HEK293 (cell line): ENCODE measurements at regions not wholly inside any gene's neighbourhood (a gene's known extent, or its start where the extent isn't known, plus 50 kb on each side); places are given as distances from the start of the nearest gene placed in this dataset.

Experiments used
- CTCF ChIA-PET: fragments of 350-600 bp; formaldehyde crosslinking; extraction: SDS; loops from one replicate; lab custom pipeline; 2021; ENCODE audit warnings: antibody characterized with exemption; lab: Yijun Ruan, JAX
- POLR2A ChIA-PET: fragments of 300-600 bp; formaldehyde crosslinking; extraction: SDS; loops from one replicate; lab custom pipeline; 2020; ENCODE audit warnings: antibody characterized with exemption, inconsistent platforms; lab: Yijun Ruan, JAX
- H3K27ac ChIP-seq: fragments of 200-500 bp; sonication (Bioruptor generic); 2 replicates; pipeline ENCODE4 v1.5.1; 2014; ENCODE audit warnings: low read depth, low read length, control low read depth, inconsistent platforms; ENCODE audit errors: extremely low read depth
- H3K36me3 ChIP-seq, 2 experiments: fragments of 200-500 bp in 1 of 2; sonication (Bioruptor generic) in 1 of 2; 1 replicate in 1 of 2; 2 replicates in 1 of 2; pipeline ENCODE4 v1.5.1; 2014 to 2017; ENCODE audit warnings: inconsistent platforms in 2 of 2, low read length in 2 of 2; ENCODE audit not compliant: control insufficient read depth in 2 of 2, insufficient read depth in 1 of 2
- H3K4me1 ChIP-seq: fragments of 200-500 bp; sonication (Bioruptor generic); 2 replicates; pipeline ENCODE4 v1.5.1; 2014; ENCODE audit warnings: mild to moderate bottlenecking, low read length, inconsistent platforms; ENCODE audit not compliant: control insufficient read depth, insufficient read depth
- H3K4me3 ChIP-seq: 2 replicates; pipeline ENCODE4 v1.5.1; 2011; ENCODE audit warnings: low read depth, mild to moderate bottlenecking, control low read depth, low read length, moderate library complexity
- H3K9me3 ChIP-seq: fragments of 200-500 bp; sonication (Bioruptor generic); 2 replicates; pipeline ENCODE4 v1.5.1; 2014; ENCODE audit warnings: low read depth, low read length, inconsistent platforms; ENCODE audit not compliant: control insufficient read depth, insufficient read depth
- AEBP2 ChIP-seq: fragments of 450-650 bp; formaldehyde crosslinking; IDR thresholded peaks from 2 replicates; pipeline ENCODE4 v1.5.1; 2016; ENCODE audit warnings: missing biosample characterization, missing genetic modification characterization, borderline replicate concordance
- HOXC10 ChIP-seq: sonication (generic); formaldehyde crosslinking; IDR thresholded peaks from 2 replicates; pipeline ENCODE4 v1.8.1; 2023; ENCODE audit warnings: mild to moderate bottlenecking, missing genetic modification reagents
- HOXD13 ChIP-seq: sonication (generic); formaldehyde crosslinking; IDR thresholded peaks from 2 replicates; pipeline ENCODE4 v1.8.0; 2022; ENCODE audit warnings: missing genetic modification reagents, borderline replicate concordance
- SETDB1 ChIP-seq: IDR thresholded peaks from one replicate; pipeline ENCODE4 v1.6.1; 2017; ENCODE audit warnings: mild to moderate bottlenecking, low read length, moderate library complexity, mixed read lengths; ENCODE audit not compliant: insufficient read length
- SP7 ChIP-seq: fragments of 450-650 bp; formaldehyde crosslinking; IDR thresholded peaks from 2 replicates; pipeline ENCODE4 v1.5.1; 2016; ENCODE audit warnings: missing biosample characterization, missing genetic modification characterization
- ZNF184 ChIP-seq: fragments of 450-650 bp; IDR thresholded peaks from 2 replicates; pipeline ENCODE4 v1.5.1; 2018; ENCODE audit warnings: missing biosample characterization, mild to moderate bottlenecking, missing genetic modification characterization
- ZNF19 ChIP-seq: fragments of 450-650 bp; formaldehyde crosslinking; IDR thresholded peaks from 2 replicates; pipeline ENCODE4; 2016; ENCODE audit warnings: missing biosample characterization, missing genetic modification characterization, low read depth
- ZNF214 ChIP-seq: fragments of 450-650 bp; formaldehyde crosslinking; IDR thresholded peaks from 2 replicates; pipeline ENCODE4 v1.5.1; 2017; ENCODE audit warnings: missing biosample characterization, mild to moderate bottlenecking, missing genetic modification characterization, borderline replicate concordance
- ZNF341 ChIP-seq: fragments of 450-650 bp; formaldehyde crosslinking; IDR thresholded peaks from 2 replicates; pipeline ENCODE4; 2016; ENCODE audit warnings: low read depth, missing biosample characterization, missing genetic modification characterization
- ZNF394 ChIP-seq: fragments of 450-650 bp; formaldehyde crosslinking; IDR thresholded peaks from 2 replicates; pipeline ENCODE4 v1.5.1; 2016; ENCODE audit warnings: missing biosample characterization, missing genetic modification characterization, mild to moderate bottlenecking, moderate library complexity, borderline replicate concordance
- ZNF48 ChIP-seq: fragments of 450-650 bp; formaldehyde crosslinking; IDR thresholded peaks from 2 replicates; pipeline ENCODE4 v1.5.1; 2016; ENCODE audit warnings: missing biosample characterization, missing genetic modification characterization
- ZNF549 ChIP-seq: fragments of 450-650 bp; IDR thresholded peaks from 2 replicates; pipeline ENCODE4 v1.5.1; 2018; ENCODE audit warnings: missing biosample characterization, missing genetic modification characterization, mild to moderate bottlenecking, inconsistent platforms, moderate library complexity
- ZNF621 ChIP-seq: fragments of 450-650 bp; formaldehyde crosslinking; IDR thresholded peaks from 2 replicates; pipeline ENCODE4 v1.5.1; 2017; ENCODE audit warnings: missing biosample characterization, missing genetic modification characterization
- ZNF660 ChIP-seq: fragments of 450-650 bp; IDR thresholded peaks from 2 replicates; pipeline ENCODE4 v1.5.1; 2018; ENCODE audit warnings: missing biosample characterization, mild to moderate bottlenecking, missing genetic modification characterization
- ZNF664 ChIP-seq: fragments of 450-650 bp; formaldehyde crosslinking; IDR thresholded peaks from 2 replicates; pipeline ENCODE4 v1.5.1; 2016; ENCODE audit warnings: missing biosample characterization, missing genetic modification characterization
- ZNF704 ChIP-seq: fragments of 450-650 bp; formaldehyde crosslinking; IDR thresholded peaks from 2 replicates; pipeline ENCODE4 v1.5.1; 2016; ENCODE audit warnings: missing biosample characterization, missing genetic modification characterization
- ZNF747 ChIP-seq: fragments of 450-650 bp; formaldehyde crosslinking; IDR thresholded peaks from 2 replicates; pipeline ENCODE4 v1.5.1; 2016; ENCODE audit warnings: missing biosample characterization, missing genetic modification characterization
- ZNF777 ChIP-seq: fragments of 450-650 bp; formaldehyde crosslinking; IDR thresholded peaks from 2 replicates; pipeline ENCODE4 v1.5.1; 2017; ENCODE audit warnings: missing biosample characterization, missing genetic modification characterization, borderline replicate concordance
- ZSCAN23 ChIP-seq: fragments of 450-650 bp; formaldehyde crosslinking; IDR thresholded peaks from 2 replicates; pipeline ENCODE4 v1.5.1; 2016; ENCODE audit warnings: missing biosample characterization, missing genetic modification characterization
- TF ChIP-seq, protein P1 (sequence below): fragments of 450-650 bp; formaldehyde crosslinking; IDR thresholded peaks from 2 replicates; pipeline ENCODE4 v1.5.1; 2016; ENCODE audit warnings: missing biosample characterization, missing genetic modification characterization, low read depth
- TF ChIP-seq, protein P2 (sequence below): fragments of 450-650 bp; formaldehyde crosslinking; IDR thresholded peaks from 2 replicates; pipeline ENCODE4 v1.5.1; 2016; ENCODE audit warnings: missing biosample characterization, missing genetic modification characterization
- TF ChIP-seq, protein P3 (sequence below): fragments of 450-650 bp; IDR thresholded peaks from 2 replicates; pipeline ENCODE4 v1.5.1; 2018; ENCODE audit warnings: missing biosample characterization, mild to moderate bottlenecking, missing genetic modification characterization

- CTCF ChIA-PET: no interaction called here
- Histone ChIP-seq H3K4me1 (no peaks in the 10 kb centered on the region), H3K27ac (no peak overlapping the region), H3K4me3 (no peak overlapping the region), H3K9me3 (no peaks in the 10 kb centered on the region), H3K36me3 (no peaks in the 10 kb centered on the region)
- POLR2A ChIA-PET: no interaction called here
- TF ChIP-seq ZNF747 (no peak), ZNF664 (tag by site-specific recombination) (no peak), ZNF621 (tag by site-specific recombination) (no peak), ZNF394 (tag by site-specific recombination) (no peak), ZNF549 (tag by site-specific recombination) (no peak), SETDB1 (no peak)
- TF ChIP-seq, protein P1, sequence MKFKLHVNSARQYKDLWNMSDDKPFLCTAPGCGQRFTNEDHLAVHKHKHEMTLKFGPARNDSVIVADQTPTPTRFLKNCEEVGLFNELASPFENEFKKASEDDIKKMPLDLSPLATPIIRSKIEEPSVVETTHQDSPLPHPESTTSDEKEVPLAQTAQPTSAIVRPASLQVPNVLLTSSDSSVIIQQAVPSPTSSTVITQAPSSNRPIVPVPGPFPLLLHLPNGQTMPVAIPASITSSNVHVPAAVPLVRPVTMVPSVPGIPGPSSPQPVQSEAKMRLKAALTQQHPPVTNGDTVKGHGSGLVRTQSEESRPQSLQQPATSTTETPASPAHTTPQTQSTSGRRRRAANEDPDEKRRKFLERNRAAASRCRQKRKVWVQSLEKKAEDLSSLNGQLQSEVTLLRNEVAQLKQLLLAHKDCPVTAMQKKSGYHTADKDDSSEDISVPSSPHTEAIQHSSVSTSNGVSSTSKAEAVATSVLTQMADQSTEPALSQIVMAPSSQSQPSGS (tag by site-specific recombination): no peak
- TF ChIP-seq, protein P2, sequence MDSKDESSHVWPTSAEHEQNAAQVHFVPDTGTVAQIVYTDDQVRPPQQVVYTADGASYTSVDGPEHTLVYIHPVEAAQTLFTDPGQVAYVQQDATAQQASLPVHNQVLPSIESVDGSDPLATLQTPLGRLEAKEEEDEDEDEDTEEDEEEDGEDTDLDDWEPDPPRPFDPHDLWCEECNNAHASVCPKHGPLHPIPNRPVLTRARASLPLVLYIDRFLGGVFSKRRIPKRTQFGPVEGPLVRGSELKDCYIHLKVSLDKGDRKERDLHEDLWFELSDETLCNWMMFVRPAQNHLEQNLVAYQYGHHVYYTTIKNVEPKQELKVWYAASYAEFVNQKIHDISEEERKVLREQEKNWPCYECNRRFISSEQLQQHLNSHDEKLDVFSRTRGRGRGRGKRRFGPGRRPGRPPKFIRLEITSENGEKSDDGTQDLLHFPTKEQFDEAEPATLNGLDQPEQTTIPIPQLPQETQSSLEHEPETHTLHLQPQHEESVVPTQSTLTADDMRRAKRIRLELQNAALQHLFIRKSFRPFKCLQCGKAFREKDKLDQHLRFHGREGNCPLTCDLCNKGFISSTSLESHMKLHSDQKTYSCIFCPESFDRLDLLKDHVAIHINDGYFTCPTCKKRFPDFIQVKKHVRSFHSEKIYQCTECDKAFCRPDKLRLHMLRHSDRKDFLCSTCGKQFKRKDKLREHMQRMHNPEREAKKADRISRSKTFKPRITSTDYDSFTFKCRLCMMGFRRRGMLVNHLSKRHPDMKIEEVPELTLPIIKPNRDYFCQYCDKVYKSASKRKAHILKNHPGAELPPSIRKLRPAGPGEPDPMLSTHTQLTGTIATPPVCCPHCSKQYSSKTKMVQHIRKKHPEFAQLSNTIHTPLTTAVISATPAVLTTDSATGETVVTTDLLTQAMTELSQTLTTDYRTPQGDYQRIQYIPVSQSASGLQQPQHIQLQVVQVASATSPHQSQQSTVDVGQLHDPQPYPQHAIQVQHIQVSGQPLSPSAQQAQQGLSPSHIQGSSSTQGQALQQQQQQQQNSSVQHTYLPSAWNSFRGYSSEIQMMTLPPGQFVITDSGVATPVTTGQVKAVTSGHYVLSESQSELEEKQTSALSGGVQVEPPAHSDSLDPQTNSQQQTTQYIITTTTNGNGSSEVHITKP (tag by site-specific recombination): no peak
These were observed 436.7 kb downstream of the IPMK start for GRCh38 chr10:57830877-57831560.

- no peak overlapping the region for H3K4me3 ChIP-seq
- no peaks in the 10 kb centered on the region for H3K9me3 ChIP-seq
- H3K4me1 ChIP-seq: no peaks in the 10 kb centered on the region
- POLR2A ChIA-PET: no interaction called here
- CTCF ChIA-PET: no interaction called here
- no peaks in the 10 kb centered on the region for H3K36me3 ChIP-seq
- H3K27ac ChIP-seq: no peak overlapping the region
- TF ChIP-seq ZNF19 (tag by site-specific recombination) (no peak), ZNF777 (tag by site-specific recombination) (no peak), SP7 (tag by site-specific recombination) (no peak), ZNF660 (tag by site-specific recombination) (no peak), ZSCAN23 (tag by site-specific recombination) (no peak), HOXD13 (CRISPR knock-in tag) (no peak), ZNF184 (tag by site-specific recombination) (no peak), ZNF341 (tag by site-specific recombination) (no peak), HOXC10 (CRISPR knock-in tag) (no peak), ZNF48 (tag by site-specific recombination) (no peak), ZNF704 (no peak), AEBP2 (tag by site-specific recombination) (no peak), ZNF214 (tag by site-specific recombination) (no peak)
- TF ChIP-seq, protein P3, sequence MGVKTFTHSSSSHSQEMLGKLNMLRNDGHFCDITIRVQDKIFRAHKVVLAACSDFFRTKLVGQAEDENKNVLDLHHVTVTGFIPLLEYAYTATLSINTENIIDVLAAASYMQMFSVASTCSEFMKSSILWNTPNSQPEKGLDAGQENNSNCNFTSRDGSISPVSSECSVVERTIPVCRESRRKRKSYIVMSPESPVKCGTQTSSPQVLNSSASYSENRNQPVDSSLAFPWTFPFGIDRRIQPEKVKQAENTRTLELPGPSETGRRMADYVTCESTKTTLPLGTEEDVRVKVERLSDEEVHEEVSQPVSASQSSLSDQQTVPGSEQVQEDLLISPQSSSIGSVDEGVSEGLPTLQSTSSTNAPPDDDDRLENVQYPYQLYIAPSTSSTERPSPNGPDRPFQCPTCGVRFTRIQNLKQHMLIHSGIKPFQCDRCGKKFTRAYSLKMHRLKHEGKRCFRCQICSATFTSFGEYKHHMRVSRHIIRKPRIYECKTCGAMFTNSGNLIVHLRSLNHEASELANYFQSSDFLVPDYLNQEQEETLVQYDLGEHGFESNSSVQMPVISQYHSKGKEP (tag by site-specific recombination): no peak
- TF ChIP-seq, all 188 proteins: peak for 0
These were observed 442.7 kb downstream of the IPMK start for GRCh38 chr10:57825015-57825414.
